Heart left ventricle (tissue), 16 donors: ENCODE measurements at regions not wholly inside any gene's neighbourhood (a gene's known extent, or its start where the extent isn't known, plus 50 kb on each side); places are given as distances from the start of the nearest gene placed in this dataset.
A peak's percentile ranks its signal among the peaks of the same experiment; 100 is the strongest.

ENCODE experiments used
- ATAC-seq, 4 donors: fragments of 200-7000 bp; cut with Tn5 transposase; one replicate each; pipeline ENCODE4 v1.9.1; 2020 to 2022; ENCODE audit warnings: moderate library complexity in 4 of 4, mild to moderate bottlenecking in 3 of 4, moderate number of reproducible peaks in 1 of 4
- DNase-seq, 5 donors: peaks; one replicate each; pipeline ENCODE4 v3.0.0-alpha.2; 2020
- H3K27ac ChIP-seq, 12 donors: fragments of 200-600 bp; sonication (generic) in 4 of 12; one replicate each; pipeline versions ENCODE4 v1.5.0 to v1.8.0; 2016 to 2022; ENCODE audit warnings: mild to moderate bottlenecking in 2 of 12
- H3K27me3 ChIP-seq, 9 donors: fragments of 200-600 bp; sonication (generic) in 2 of 9; one replicate each; pipeline versions ENCODE4 v1.5.1 to v1.8.0; 2016 to 2022; ENCODE audit warnings: mild to moderate bottlenecking in 3 of 9
- H3K36me3 ChIP-seq, 9 donors: fragments of 200-600 bp; sonication (generic) in 2 of 9; one replicate each; pipeline versions ENCODE4 v1.5.0 to v1.8.0; 2018 to 2022; ENCODE audit warnings: mild to moderate bottlenecking in 2 of 9
- H3K4me1 ChIP-seq, 12 donors: fragments of 200-600 bp; sonication (generic) in 4 of 12; one replicate each; pipeline versions ENCODE4 v1.5.0 to v1.8.0; 2016 to 2022; ENCODE audit warnings: mild to moderate bottlenecking in 3 of 12
- H3K4me3 ChIP-seq, 12 donors: fragments of 200-600 bp; sonication (generic) in 4 of 12; one replicate each; pipeline versions ENCODE4 v1.5.0 to v1.8.0; 2017 to 2022; ENCODE audit warnings: mild to moderate bottlenecking in 9 of 12, moderate library complexity in 4 of 12
- H3K9me3 ChIP-seq, 12 donors: fragments of 200-600 bp; sonication (generic) in 4 of 12; one replicate each; pipeline versions ENCODE4 v1.5.0 to v1.8.0; 2016 to 2022; ENCODE audit warnings: mild to moderate bottlenecking in 1 of 12
- POLR2A ChIP-seq, 2 donors: fragments of 450-650 bp; IDR thresholded peaks; one replicate each; pipeline ENCODE4 v1.6.1; 2017; ENCODE audit warnings: antibody characterized with exemption in 2 of 2, mild to moderate bottlenecking in 2 of 2, moderate library complexity in 2 of 2
- WGBS, 4 donors: extraction: QIAGEN DNeasy Blood & Tissue Kit in 2 of 4; methylation state at CpG; one replicate each; pipeline versions ENCODE4 v1.1.5 to v1.1.7; 2013 to 2018; 5-methylcytosine and 5-hydroxymethylcytosine counted together
- intact Hi-C, 10 donors: fragments of 100-400 bp; cut with DNase I; formaldehyde crosslinking; loops; one replicate each; pipeline versions ENCODE4 v1.11.1 to v1.14.2; 2022
- TF ChIP-seq, protein P1 (sequence below), 12 donors: fragments of 200-600 bp; sonication (generic) in 4 of 12; IDR thresholded peaks; one replicate each; pipeline versions ENCODE4 v1.5.0 to v1.8.0; 2018 to 2022; ENCODE audit warnings: antibody characterized with exemption in 12 of 12, mild to moderate bottlenecking in 5 of 12
- donor health status: ischemic (EF 13 %, LVEDD 7.1; RV severe dilation, severe dysfunction).
- donor health status: healthy with polysubstance abuse.
- donor health status: DM: no; HTN: yes; CAD: no.
- donor health status: DM: no; HTN: no; CAD: no.
- donor health status: ischemic (EF 25% LVEDD 6.9; RV normal size, moderate dysfunction).
- donor health status: ischemic (EF 25% LVEDD 5.7; RV mildly dilated, moderate dysfunction).
- donor health status: healthy.
- donor health status: DM: yes; HTN: yes; CAD: no.
- donor health status: ischemic (EF 35%, LVEDD 5.7; RV mildly dilated, moderate dysfunction).
- donor health status: nonischemic (EF 11% LVEDD 7.7; RV severe dilation, severe dysfunction).
- donor health status: DM: yes; HTN: yes; CAD: no.
- donor health status: PGD.
- donor health status: ischemic (EF 29% LVEDD 5.4; RV normal size, mild dysfunction).
- donor health status: nonischemic (EF 23%, LVEDD 6.1; RV moderate dilation, normal function).

DNA sequence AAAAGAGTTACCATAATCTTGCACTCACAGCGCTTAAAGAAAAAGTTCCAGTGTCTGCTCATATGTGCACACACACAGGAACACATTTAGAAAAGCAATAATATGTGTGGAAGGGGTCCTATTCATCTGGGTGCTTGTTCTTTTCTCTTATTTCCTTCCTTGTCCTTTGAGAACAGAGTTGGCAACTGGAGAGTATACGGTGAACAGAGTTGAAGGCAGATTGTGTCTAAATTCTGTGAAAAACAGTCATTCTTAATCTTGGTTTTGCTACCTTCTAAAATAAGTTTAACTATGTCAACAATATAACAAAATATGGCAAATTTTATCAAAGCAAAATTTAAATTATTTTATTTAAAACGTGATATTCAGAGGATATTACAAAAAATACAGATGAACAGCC is 365.1 kb upstream of the NOCT start:
- intact Hi-C loops = no loop called here
- Histone ChIP-seq H3K27ac (no peak overlapping the region), H3K4me1 (no peaks in the 10 kb centered on the region), H3K27me3 (no peaks in the 10 kb centered on the region), H3K4me3 (no peak overlapping the region), H3K36me3 (no peaks in the 10 kb centered on the region), H3K9me3 (no peaks in the 10 kb centered on the region)
- 82 to 84% (median 83%) methylated on average over 3 of the region's 3 CpGs for WGBS, 4 donors
- TF ChIP-seq POLR2A (IDR thresholded peaks at IDR 0.05) = no peak
- TF ChIP-seq, protein P1, sequence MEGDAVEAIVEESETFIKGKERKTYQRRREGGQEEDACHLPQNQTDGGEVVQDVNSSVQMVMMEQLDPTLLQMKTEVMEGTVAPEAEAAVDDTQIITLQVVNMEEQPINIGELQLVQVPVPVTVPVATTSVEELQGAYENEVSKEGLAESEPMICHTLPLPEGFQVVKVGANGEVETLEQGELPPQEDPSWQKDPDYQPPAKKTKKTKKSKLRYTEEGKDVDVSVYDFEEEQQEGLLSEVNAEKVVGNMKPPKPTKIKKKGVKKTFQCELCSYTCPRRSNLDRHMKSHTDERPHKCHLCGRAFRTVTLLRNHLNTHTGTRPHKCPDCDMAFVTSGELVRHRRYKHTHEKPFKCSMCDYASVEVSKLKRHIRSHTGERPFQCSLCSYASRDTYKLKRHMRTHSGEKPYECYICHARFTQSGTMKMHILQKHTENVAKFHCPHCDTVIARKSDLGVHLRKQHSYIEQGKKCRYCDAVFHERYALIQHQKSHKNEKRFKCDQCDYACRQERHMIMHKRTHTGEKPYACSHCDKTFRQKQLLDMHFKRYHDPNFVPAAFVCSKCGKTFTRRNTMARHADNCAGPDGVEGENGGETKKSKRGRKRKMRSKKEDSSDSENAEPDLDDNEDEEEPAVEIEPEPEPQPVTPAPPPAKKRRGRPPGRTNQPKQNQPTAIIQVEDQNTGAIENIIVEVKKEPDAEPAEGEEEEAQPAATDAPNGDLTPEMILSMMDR (IDR thresholded peaks at IDR 0.05) = no peak
- no peak for DNase-seq
- peak in 1 of 4 donors; percentile 15 for ATAC-seq

DNA sequence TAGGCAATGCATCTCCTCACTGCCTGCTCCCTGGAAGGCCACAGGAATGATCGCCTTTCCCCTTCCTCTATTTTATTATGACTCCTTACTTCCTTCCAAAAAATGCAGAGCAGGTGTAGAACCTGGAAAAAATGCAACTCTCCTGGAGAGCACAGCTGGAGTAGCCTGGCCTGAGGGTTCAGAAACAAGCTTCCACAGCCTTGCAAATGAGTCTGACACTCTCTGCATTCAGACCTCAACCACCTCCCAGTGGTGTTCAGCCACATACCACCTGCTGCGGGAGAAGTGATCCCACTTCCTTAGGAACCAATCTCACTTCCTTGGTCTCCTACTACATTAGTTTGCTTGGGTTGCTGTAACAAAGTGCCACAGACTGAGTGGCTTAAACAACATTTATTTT is 368.1 kb upstream of the NOCT start:
- H3K9me3 ChIP-seq = no peaks in the 10 kb centered on the region
- 74 to 88% (median 78%) methylated on average over 2 of the region's 2 CpGs for WGBS, 4 donors
- H3K27ac ChIP-seq = no peak overlapping the region
- intact Hi-C loops = no loop called here
- H3K4me1 ChIP-seq = peaks cover 0 to 9% (median 0%) of the 10 kb centered on the region in 12 donors
- no peak overlapping the region for H3K4me3 ChIP-seq
- DNase-seq (no peak), ATAC-seq (no peak)
- TF ChIP-seq, protein P1 (IDR thresholded peaks at IDR 0.05) = no peak
- TF ChIP-seq POLR2A (IDR thresholded peaks at IDR 0.05) = no peak
- no peaks in the 10 kb centered on the region for H3K27me3 ChIP-seq
- H3K36me3 ChIP-seq = no peaks in the 10 kb centered on the region

DNA sequence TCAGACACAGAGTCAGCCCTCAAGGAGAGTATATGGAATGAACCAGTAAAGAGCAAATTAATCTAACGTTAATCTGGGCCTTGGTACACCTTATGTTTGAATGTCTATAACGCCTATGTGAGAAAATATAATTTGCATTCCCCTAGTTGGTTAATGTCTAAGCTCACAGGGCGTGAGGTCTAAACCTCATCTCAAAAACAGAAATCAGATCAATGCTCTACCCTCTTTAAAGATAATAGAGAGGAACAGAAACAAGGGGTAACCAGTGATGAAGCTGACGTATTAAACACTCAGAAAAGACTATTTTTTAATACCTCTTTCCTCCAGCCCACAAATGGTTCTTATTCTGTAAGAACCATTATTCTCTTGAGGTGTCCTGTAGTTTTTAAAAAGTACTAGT is 369.2 kb upstream of the NOCT start:
- 70 to 95% (median 88%) methylated on average over 4 of the region's 4 CpGs for WGBS, 4 donors

DNA sequence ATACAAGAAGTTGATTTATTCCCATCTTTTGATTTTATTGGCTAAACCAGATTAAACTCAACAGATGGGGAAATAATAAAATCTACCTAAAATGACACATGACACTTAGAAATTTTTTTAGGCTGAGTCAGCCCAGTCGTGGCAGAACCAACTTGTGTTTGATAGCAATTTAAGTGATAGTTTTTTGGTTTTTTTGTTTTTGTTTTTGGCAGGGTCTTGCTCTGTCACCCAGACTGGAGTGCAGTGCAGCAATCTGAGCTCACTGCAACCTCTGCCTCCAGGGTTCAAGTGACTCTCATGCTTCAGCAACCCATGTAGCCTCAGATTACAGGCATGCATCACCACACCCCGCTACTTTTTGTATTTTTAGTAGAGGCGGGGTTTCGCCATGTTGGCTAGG is 370.3 kb upstream of the NOCT start:
- DNase-seq (no peak), ATAC-seq (no peak)
- TF ChIP-seq POLR2A (IDR thresholded peaks at IDR 0.05) = no peak
- TF ChIP-seq, protein P1 (IDR thresholded peaks at IDR 0.05) = no peak
- H3K27ac ChIP-seq = no peak overlapping the region
- H3K27me3 ChIP-seq = no peaks in the 10 kb centered on the region
- intact Hi-C loops = no loop called here
- no peak overlapping the region for H3K4me3 ChIP-seq
- no peaks in the 10 kb centered on the region for H3K36me3 ChIP-seq
- H3K4me1 ChIP-seq = peaks cover 0 to 9% (median 0%) of the 10 kb centered on the region in 12 donors
- no peaks in the 10 kb centered on the region for H3K9me3 ChIP-seq
- 66 to 89% (median 77%) methylated on average over 4 of the region's 4 CpGs for WGBS, 4 donors

More for the DNA sequence above, 369.2 kb upstream of the NOCT start:
- intact Hi-C loops = no loop called here
- DNase-seq (no peak), ATAC-seq (no peak)
- Histone ChIP-seq H3K4me3 (no peak overlapping the region), H3K27ac (no peak overlapping the region), H3K9me3 (no peaks in the 10 kb centered on the region), H3K36me3 (no peaks in the 10 kb centered on the region), H3K4me1 (peaks cover 0 to 9% (median 0%) of the 10 kb centered on the region in 12 donors), H3K27me3 (no peaks in the 10 kb centered on the region)
- no peak for TF ChIP-seq POLR2A (IDR thresholded peaks at IDR 0.05)
- TF ChIP-seq, protein P1 (IDR thresholded peaks at IDR 0.05) = no peak
